ENCODE measurements at regions not wholly inside any gene's neighbourhood (a gene's known extent, or its start where the extent isn't known, plus 50 kb on each side); places are given as distances from the start of the nearest gene placed in this dataset.

- TF ChIP-seq, protein P1, sequence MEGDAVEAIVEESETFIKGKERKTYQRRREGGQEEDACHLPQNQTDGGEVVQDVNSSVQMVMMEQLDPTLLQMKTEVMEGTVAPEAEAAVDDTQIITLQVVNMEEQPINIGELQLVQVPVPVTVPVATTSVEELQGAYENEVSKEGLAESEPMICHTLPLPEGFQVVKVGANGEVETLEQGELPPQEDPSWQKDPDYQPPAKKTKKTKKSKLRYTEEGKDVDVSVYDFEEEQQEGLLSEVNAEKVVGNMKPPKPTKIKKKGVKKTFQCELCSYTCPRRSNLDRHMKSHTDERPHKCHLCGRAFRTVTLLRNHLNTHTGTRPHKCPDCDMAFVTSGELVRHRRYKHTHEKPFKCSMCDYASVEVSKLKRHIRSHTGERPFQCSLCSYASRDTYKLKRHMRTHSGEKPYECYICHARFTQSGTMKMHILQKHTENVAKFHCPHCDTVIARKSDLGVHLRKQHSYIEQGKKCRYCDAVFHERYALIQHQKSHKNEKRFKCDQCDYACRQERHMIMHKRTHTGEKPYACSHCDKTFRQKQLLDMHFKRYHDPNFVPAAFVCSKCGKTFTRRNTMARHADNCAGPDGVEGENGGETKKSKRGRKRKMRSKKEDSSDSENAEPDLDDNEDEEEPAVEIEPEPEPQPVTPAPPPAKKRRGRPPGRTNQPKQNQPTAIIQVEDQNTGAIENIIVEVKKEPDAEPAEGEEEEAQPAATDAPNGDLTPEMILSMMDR (conservative IDR thresholded peaks at IDR 0.05 in 1 of 2, IDR thresholded peaks at IDR 0.05 in 1 of 2; ENCODE audit: low read depth in 1 of 2, low read length in 2 of 2) = no peak
- TF ChIP-seq EZH2 (IDR thresholded peaks at IDR 0.05; ENCODE audit: low read length, missing control alignments) = no peak
Observed at GRCh38 chr6:168388641-168389633, 52.0 kb upstream of the SMOC2 start.
